Stomach smooth muscle (tissue), 2 donors: ENCODE measurements at regions not wholly inside any gene's neighbourhood (a gene's known extent, or its start where the extent isn't known, plus 50 kb on each side); places are given as distances from the start of the nearest gene placed in this dataset.
"Not testable (repeated sequence)": the region's sequence is repeated elsewhere in the genome, so short reads cannot be mapped to it uniquely, and the experiment has no call there.

ENCODE experiments used
- H3K27ac ChIP-seq: one replicate; pipeline ENCODE4 v1.7.0; 2013; ENCODE audit warnings: mild to moderate bottlenecking, low read length, inconsistent platforms
- H3K27me3 ChIP-seq, 2 donors: one replicate each; pipeline ENCODE4 v1.7.0; 2013; ENCODE audit warnings: low read length in 2 of 2; ENCODE audit not compliant: insufficient read depth in 2 of 2, control insufficient read depth in 1 of 2
- H3K36me3 ChIP-seq, 2 donors: one replicate each; pipeline ENCODE4 v1.7.0; 2013; ENCODE audit warnings: low read length in 2 of 2; ENCODE audit not compliant: control insufficient read depth in 2 of 2, insufficient read depth in 2 of 2
- H3K4me1 ChIP-seq: one replicate; pipeline ENCODE4 v1.7.0; 2013; ENCODE audit warnings: low read length; ENCODE audit not compliant: control insufficient read depth, insufficient read depth
- H3K4me3 ChIP-seq, 2 donors: one replicate each; pipeline ENCODE4 v1.7.0; 2013; ENCODE audit warnings: low read length in 2 of 2
- H3K9ac ChIP-seq, 2 donors: one replicate each; pipeline ENCODE4 v1.7.0; 2013; ENCODE audit warnings: low read length in 2 of 2, mild to moderate bottlenecking in 1 of 2
- H3K9me3 ChIP-seq, 2 donors: one replicate each; pipeline ENCODE4 v1.7.0; 2013; ENCODE audit warnings: low read length in 2 of 2; ENCODE audit not compliant: control insufficient read depth in 2 of 2
- donor health status: healthy.
- donor health status: Pancreatic carcinoma.

- not testable (repeated sequence) for H3K4me3 ChIP-seq, H3K27me3 ChIP-seq, H3K9me3 ChIP-seq, H3K27ac ChIP-seq, H3K4me1 ChIP-seq, H3K9ac ChIP-seq, H3K36me3 ChIP-seq
These were observed 355.0 kb downstream of the ANAPC1 start for GRCh38 chr2:111529022-111529421.

- not testable (repeated sequence) for H3K4me3 ChIP-seq, H3K9me3 ChIP-seq, H3K36me3 ChIP-seq, H3K27ac ChIP-seq, H3K9ac ChIP-seq, H3K27me3 ChIP-seq, H3K4me1 ChIP-seq
These were observed 353.6 kb downstream of the ANAPC1 start for GRCh38 chr2:111530239-111530965.

- not testable (repeated sequence) for H3K36me3 ChIP-seq, H3K27me3 ChIP-seq, H3K4me3 ChIP-seq, H3K9me3 ChIP-seq, H3K4me1 ChIP-seq, H3K9ac ChIP-seq, H3K27ac ChIP-seq
These were observed 351.1 kb downstream of the ANAPC1 start for GRCh38 chr2:111532682-111533556.

- not testable (repeated sequence) for H3K4me1 ChIP-seq, H3K27ac ChIP-seq, H3K9ac ChIP-seq, H3K36me3 ChIP-seq, H3K4me3 ChIP-seq, H3K9me3 ChIP-seq, H3K27me3 ChIP-seq
These were observed 350.3 kb downstream of the ANAPC1 start for GRCh38 chr2:111533557-111534247.

DNA sequence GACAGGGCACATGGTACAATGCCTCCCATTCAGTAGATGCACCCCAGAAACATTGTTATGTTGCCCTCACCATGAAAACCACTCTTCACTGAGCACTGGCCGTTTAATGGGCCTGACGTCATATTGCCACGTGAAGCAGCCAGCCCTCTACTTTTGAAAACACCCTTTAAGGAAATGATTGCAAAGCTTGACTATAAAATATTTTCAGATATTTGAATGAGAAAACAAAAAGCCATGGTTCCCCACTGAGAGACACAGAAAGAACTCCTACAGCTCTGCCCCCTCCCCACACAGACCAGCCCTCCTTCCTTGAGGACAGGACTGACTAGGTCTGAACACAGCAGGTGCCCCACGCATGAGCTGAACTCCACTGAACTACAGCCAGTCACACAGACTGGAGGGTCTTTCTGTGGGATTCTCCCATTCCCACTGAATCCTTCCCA lies 349.1 kb downstream of the ANAPC1 start:
- H3K4me1 ChIP-seq = peaks cover 3% of the 10 kb centered on the region
- no peaks in the 10 kb centered on the region for H3K27me3 ChIP-seq
- no peak overlapping the region for H3K9ac ChIP-seq
- H3K27ac ChIP-seq = no peak overlapping the region
- H3K36me3 ChIP-seq = no peaks in the 10 kb centered on the region
- H3K4me3 ChIP-seq = no peak overlapping the region
- no peaks in the 10 kb centered on the region for H3K9me3 ChIP-seq

DNA sequence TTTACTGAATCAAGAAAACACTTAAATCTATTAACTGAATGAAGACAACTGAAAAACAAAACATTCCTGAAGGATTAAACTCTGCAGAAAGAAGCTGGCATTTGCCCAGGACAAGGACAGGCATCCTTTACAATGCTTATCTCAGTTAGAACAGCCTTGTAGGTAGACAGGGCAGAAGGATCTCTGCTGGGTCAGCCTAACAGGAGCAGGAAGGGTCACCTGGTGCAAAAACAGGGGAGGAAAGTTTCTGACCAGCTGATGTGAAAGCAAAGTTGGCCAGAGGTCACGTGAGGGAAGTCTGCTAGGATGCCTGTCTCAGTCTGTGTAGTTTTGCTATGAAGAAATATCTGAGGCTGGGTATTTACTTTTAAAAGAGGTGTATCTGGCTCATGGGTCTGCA lies 348.6 kb downstream of the ANAPC1 start:
- H3K36me3 ChIP-seq = no peaks in the 10 kb centered on the region
- H3K27ac ChIP-seq = no peak overlapping the region
- H3K9me3 ChIP-seq = no peaks in the 10 kb centered on the region
- peaks cover 3% of the 10 kb centered on the region for H3K4me1 ChIP-seq
- no peak overlapping the region for H3K4me3 ChIP-seq
- no peaks in the 10 kb centered on the region for H3K27me3 ChIP-seq
- no peak overlapping the region for H3K9ac ChIP-seq

DNA sequence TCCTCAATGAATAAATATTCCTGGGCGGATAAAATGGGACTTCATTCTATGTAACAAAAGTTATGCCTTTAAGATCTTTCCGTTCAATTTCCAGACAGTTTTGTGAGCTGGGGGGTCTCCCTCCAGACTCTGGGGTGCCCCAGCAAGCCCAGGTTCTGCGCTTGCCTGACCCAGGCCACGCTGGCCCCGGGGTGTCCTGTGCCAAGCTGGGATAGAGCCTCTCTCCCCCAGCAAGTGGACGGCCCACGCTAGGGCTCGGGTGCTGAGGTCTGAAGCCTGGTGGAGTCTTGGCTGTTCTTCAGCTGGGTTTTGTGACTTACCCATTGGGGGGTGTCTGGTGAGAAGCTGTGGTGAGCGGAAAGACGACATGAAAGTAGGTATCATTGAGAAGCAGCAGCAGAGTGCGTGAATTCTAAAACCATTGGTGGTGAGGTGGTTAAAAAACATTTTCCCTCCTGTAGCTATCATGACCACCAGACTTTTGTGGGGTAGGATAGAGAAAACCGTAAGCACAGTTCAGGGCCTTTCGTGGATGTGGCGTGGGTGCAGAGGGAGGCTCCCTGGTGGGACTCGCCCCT lies 346.8 kb downstream of the ANAPC1 start:
- no peaks in the 10 kb centered on the region for H3K36me3 ChIP-seq
- H3K4me1 ChIP-seq = peaks cover 3% of the 10 kb centered on the region
- H3K27ac ChIP-seq = no peak overlapping the region
- H3K9ac ChIP-seq = no peak overlapping the region
- H3K27me3 ChIP-seq = no peaks in the 10 kb centered on the region
- no peaks in the 10 kb centered on the region for H3K9me3 ChIP-seq
- no peak overlapping the region for H3K4me3 ChIP-seq

GRCh38 chr2:111539991-111540390 lies 344.0 kb downstream of the ANAPC1 start:
- H3K9me3 ChIP-seq, H3K36me3 ChIP-seq, H3K4me1 ChIP-seq, H3K27me3 ChIP-seq, H3K9ac ChIP-seq, H3K4me3 ChIP-seq, H3K27ac ChIP-seq: not testable (repeated sequence)

DNA sequence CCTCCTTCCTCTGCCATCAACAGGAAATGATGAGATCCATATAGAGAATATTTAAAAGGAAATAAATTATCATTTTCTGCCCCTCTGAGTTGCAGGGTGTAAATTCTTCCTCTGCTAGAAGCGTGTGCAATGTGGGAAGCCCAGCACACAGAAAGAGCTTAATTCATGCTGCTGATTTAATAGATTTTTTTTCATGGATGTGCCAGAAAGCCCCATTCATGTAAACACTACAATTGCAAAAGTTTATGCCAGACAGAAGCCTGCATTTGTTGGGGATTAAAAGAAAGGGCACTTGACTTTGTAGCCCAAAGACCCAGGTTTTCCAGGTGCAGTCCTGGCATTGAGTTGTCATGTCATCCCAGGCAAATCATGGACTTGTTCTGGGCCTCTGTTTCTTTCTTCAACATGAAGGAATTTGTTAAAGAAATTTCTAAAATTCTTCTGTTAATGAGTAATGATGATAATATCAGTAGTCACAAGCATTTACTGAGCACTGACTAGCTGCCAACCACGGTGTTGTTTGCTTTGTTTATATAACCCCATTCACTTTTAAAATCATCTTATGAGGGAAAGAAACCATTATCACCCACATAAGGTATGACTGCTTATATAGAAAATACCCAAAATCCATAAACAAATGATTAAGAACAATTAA lies 341.7 kb downstream of the ANAPC1 start:
- not testable (repeated sequence) for H3K27ac ChIP-seq, H3K27me3 ChIP-seq, H3K4me3 ChIP-seq, H3K4me1 ChIP-seq, H3K36me3 ChIP-seq, H3K9ac ChIP-seq, H3K9me3 ChIP-seq

- not testable (repeated sequence) for H3K27me3 ChIP-seq, H3K27ac ChIP-seq, H3K4me3 ChIP-seq, H3K9ac ChIP-seq, H3K36me3 ChIP-seq, H3K9me3 ChIP-seq, H3K4me1 ChIP-seq
These were observed 340.0 kb downstream of the ANAPC1 start for GRCh38 chr2:111544006-111544405.
